Ascending aorta (tissue), 2 donors: ENCODE measurements at regions not wholly inside any gene's neighbourhood (a gene's known extent, or its start where the extent isn't known, plus 50 kb on each side); places are given as distances from the start of the nearest gene placed in this dataset.

Source experiments
- DNase-seq, 2 donors: peaks; one replicate each; pipeline ENCODE4 v3.0.0-alpha.2; 2019; ENCODE audit warnings: low spot score in 2 of 2
- H3K27ac ChIP-seq, 2 donors: fragments of 200-600 bp; sonication (generic); one replicate each; pipeline ENCODE4 v1.5.1; 2016 to 2017; ENCODE audit warnings: mild to moderate bottlenecking in 1 of 2
- H3K27me3 ChIP-seq: fragments of 200-600 bp; sonication (generic); one replicate; pipeline ENCODE4 v1.5.1; 2017
- H3K36me3 ChIP-seq, 2 donors: fragments of 200-600 bp; sonication (generic); one replicate each; pipeline ENCODE4 v1.5.1; 2016
- H3K4me1 ChIP-seq, 2 donors: fragments of 200-600 bp; sonication (generic); one replicate each; pipeline ENCODE4 v1.5.1; 2016 to 2017; ENCODE audit warnings: mild to moderate bottlenecking in 1 of 2
- H3K4me3 ChIP-seq, 2 donors: fragments of 200-600 bp; sonication (generic); one replicate each; pipeline ENCODE4 v1.5.1; 2016 to 2017; ENCODE audit warnings: mild to moderate bottlenecking in 1 of 2
- H3K9me3 ChIP-seq, 2 donors: fragments of 200-600 bp; sonication (generic); one replicate each; pipeline ENCODE4 v1.5.1; 2016
- intact Hi-C: fragments of 100-400 bp; cut with DNase I; formaldehyde crosslinking; loops from one replicate; pipeline ENCODE4 v1.15.1; 2023
- TF ChIP-seq, protein P1 (sequence below), 3 experiments: fragments of 200-600 bp in 2 of 3; fragments of 450-650 bp in 1 of 3; sonication (generic) in 2 of 3; IDR thresholded peaks; one replicate each; pipeline ENCODE4 v1.5.1; 2016 to 2019; ENCODE audit warnings: antibody characterized with exemption in 3 of 3, mild to moderate bottlenecking in 1 of 3, moderate library complexity in 1 of 3

DNA sequence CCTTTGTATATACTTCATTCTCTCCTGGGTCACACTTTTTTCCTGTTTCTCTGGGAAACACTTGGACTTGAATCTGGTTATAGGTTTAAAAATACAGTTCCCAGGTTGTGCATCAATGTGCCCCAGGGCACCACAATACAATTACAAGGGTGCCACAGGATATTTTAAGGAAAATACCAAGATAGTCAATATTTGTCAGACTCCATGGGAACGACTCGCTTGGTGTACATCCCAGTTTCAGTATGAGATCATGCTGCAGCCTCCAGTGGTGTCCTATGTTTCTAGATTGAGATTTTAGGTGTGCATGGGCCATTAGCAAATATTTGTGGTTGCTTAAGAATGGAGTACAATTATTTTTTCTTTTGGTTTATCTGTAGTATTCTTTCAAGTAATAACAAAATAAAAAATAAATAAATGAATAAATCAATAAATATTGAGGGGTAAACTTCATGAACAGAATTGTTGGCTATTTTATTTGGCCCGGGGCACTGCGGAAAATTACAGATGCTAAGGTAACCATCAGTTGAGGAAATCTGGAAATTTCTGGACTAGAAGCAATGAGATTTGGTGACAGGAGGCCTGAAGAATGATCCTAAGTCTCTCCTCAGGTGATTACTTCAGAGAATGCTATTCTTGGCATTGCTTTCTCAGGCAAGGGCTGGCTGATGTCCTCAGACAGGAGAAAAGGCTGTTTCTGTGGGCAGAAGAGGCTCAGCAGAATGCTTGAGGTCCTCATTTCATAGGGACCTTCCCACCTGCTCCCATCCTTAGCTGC, 649.3 kb upstream of the SOX11 start:
- DNase-seq: no peak
- intact Hi-C loops: no loop called here
- TF ChIP-seq, protein P1, sequence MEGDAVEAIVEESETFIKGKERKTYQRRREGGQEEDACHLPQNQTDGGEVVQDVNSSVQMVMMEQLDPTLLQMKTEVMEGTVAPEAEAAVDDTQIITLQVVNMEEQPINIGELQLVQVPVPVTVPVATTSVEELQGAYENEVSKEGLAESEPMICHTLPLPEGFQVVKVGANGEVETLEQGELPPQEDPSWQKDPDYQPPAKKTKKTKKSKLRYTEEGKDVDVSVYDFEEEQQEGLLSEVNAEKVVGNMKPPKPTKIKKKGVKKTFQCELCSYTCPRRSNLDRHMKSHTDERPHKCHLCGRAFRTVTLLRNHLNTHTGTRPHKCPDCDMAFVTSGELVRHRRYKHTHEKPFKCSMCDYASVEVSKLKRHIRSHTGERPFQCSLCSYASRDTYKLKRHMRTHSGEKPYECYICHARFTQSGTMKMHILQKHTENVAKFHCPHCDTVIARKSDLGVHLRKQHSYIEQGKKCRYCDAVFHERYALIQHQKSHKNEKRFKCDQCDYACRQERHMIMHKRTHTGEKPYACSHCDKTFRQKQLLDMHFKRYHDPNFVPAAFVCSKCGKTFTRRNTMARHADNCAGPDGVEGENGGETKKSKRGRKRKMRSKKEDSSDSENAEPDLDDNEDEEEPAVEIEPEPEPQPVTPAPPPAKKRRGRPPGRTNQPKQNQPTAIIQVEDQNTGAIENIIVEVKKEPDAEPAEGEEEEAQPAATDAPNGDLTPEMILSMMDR (IDR thresholded peaks at IDR 0.05): no peak
- Histone ChIP-seq H3K4me1 (no peaks in the 10 kb centered on the region), H3K27me3 (no peaks in the 10 kb centered on the region), H3K4me3 (no peak overlapping the region), H3K9me3 (no peaks in the 10 kb centered on the region), H3K27ac (no peak overlapping the region), H3K36me3 (no peaks in the 10 kb centered on the region)

DNA sequence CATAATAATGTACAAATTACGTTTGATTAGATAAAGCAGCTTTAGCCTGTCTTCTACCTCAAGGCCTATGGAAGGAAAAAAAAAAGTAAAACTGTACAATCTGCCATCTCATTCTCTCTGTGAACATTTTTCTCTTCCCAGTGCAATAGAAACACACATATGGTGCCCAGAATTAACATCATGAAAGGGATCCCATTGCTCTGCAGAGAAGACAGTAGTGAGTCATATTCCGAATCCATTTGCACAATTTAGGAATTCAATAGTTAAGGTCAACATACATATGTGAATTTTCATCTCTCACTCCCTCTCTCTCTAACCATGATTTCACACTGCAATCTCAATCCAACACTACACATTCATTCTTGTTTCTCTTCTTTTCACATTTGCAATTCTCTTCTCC, 640.9 kb upstream of the SOX11 start:
- intact Hi-C loops: no loop called here
- TF ChIP-seq, protein P1 (IDR thresholded peaks at IDR 0.05): no peak
- no peaks in the 10 kb centered on the region for H3K9me3 ChIP-seq
- H3K4me3 ChIP-seq: no peak overlapping the region
- no peaks in the 10 kb centered on the region for H3K4me1 ChIP-seq
- H3K27ac ChIP-seq: no peak overlapping the region
- DNase-seq: no peak
- H3K36me3 ChIP-seq: no peaks in the 10 kb centered on the region
- H3K27me3 ChIP-seq: no peaks in the 10 kb centered on the region

DNA sequence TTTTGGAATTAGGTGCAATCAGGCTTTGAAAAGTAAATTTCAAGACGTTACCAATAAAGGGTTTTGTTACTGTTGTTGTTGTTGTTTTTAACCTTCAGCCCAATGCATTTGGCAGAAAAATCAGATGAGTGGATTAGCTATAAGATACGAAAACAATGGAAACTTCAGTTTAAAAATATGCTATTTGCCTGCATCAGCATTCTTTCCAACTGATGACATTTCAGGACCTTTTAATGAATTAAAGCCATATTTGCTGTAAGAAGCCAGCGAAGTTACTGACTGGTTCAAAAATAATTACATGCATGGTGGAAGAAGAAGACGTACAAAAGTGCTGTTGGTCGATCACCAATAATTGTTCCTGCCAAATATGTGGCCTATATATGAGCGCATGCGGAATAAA, 639.3 kb upstream of the SOX11 start:
- H3K27me3 ChIP-seq: no peaks in the 10 kb centered on the region
- H3K36me3 ChIP-seq: no peaks in the 10 kb centered on the region
- TF ChIP-seq, protein P1 (IDR thresholded peaks at IDR 0.05): no peak
- DNase-seq: no peak
- H3K4me1 ChIP-seq: no peaks in the 10 kb centered on the region
- H3K27ac ChIP-seq: no peak overlapping the region
- H3K4me3 ChIP-seq: no peak overlapping the region
- intact Hi-C loops: no loop called here
- no peaks in the 10 kb centered on the region for H3K9me3 ChIP-seq

DNA sequence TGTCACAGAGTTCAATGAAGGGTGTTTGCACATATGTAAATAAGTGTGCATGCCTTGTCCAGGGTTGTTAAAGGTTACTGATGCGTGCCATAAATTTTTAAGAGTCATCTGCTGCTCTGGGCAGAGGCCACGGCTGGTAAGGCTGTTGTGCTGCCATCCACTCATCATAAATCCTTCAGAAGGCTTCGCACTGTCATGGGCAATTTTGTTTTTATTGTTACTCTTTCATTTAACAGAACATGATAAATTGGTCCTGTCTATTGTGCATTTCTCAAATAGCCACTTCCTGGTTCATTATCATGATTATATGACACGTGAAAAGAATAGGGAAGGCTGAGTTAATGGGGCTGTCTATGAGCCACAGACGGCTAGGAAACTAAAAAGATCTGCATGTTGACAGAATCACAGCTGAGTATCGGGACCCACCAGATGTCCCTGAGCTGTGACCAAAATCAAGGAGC, 634.3 kb upstream of the SOX11 start:
- Histone ChIP-seq H3K4me1 (no peaks in the 10 kb centered on the region), H3K36me3 (no peaks in the 10 kb centered on the region), H3K4me3 (no peak overlapping the region), H3K9me3 (no peaks in the 10 kb centered on the region), H3K27ac (no peak overlapping the region), H3K27me3 (no peaks in the 10 kb centered on the region)
- intact Hi-C loops: no loop called here
- TF ChIP-seq, protein P1 (IDR thresholded peaks at IDR 0.05): no peak
- DNase-seq: no peak

DNA sequence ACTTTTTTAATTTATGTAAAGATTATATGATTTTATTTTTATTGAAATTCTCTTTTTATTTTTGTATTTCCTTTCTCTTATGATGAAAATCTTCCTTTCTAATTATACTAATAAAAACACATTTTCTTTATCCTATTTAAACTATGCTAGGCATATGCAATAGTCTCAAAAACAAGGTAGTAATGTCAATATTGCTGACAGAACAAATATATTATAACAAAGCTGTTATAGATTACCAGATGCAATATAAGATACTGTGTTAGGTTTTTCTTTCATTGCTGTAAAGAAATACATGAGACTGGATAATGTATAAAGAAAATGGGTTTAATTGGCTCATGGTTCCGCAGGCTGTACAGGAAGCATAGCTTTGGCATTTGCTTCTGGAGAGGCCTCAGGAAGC, 631.2 kb upstream of the SOX11 start:
- Histone ChIP-seq H3K27me3 (no peaks in the 10 kb centered on the region), H3K4me1 (no peaks in the 10 kb centered on the region), H3K36me3 (no peaks in the 10 kb centered on the region), H3K4me3 (no peak overlapping the region), H3K9me3 (no peaks in the 10 kb centered on the region), H3K27ac (no peak overlapping the region)
- TF ChIP-seq, protein P1 (IDR thresholded peaks at IDR 0.05): no peak
- DNase-seq: no peak
- intact Hi-C loops: no loop called here
